GM12878 (cell line): ENCODE measurements at regions not wholly inside any gene's neighbourhood (a gene's known extent, or its start where the extent isn't known, plus 50 kb on each side); places are given as distances from the start of the nearest gene placed in this dataset.

Source experiments
- ATAC-seq: fragments of 200-7000 bp; cut with Tn5 transposase; 3 replicates; pipeline ENCODE4 v1.9.1; 2020; ENCODE audit warnings: mild to moderate bottlenecking, moderate library complexity
- BruUV-seq: library from RNA; stranded (reverse); fragments of 400-500 nt; replicated peaks from 2 replicates; lab custom pipeline; 2021; lab: Mats Ljungman, UMichigan
- CTCF ChIA-PET: fragments of 300-600 bp; sonication (Branson Sonifier 250); formaldehyde crosslinking; extraction: SDS; loops from one replicate; lab custom pipeline; 2021; ENCODE audit warnings: inconsistent platforms; lab: Yijun Ruan, JAX
- POLR2A ChIA-PET: fragments of 350-600 bp; formaldehyde crosslinking; extraction: SDS; loops from one replicate; lab custom pipeline; 2021; ENCODE audit warnings: inconsistent platforms; lab: Charles Lee
- RAD21 ChIA-PET: fragments of 300-600 bp; sonication (Branson Sonifier 250); formaldehyde crosslinking; loops from one replicate; lab custom pipeline; 2023; ENCODE audit warnings: antibody characterized with exemption; ENCODE audit not compliant: unreplicated experiment; lab: Charles Lee
- SMC1A ChIA-PET: fragments of 300-600 bp; sonication (Branson Sonifier 250); formaldehyde crosslinking; loops from one replicate; lab custom pipeline; 2023; ENCODE audit not compliant: unreplicated experiment, uncharacterized antibody; lab: Charles Lee
- DNase-seq: peaks from one replicate; pipeline ENCODE4 v3.0.0-alpha.2; 2011; ENCODE audit warnings: low read depth, low spot score
- FAIRE-seq: peaks from 3 replicates; lab custom pipeline; 2011; peaks lifted over from hg19 to GRCh38; lab: Jason Lieb, UNC
- H2AFZ ChIP-seq: 2 replicates; pipeline ENCODE4 v1.6.0; 2011; ENCODE audit warnings: low read depth, low read length, control low read depth; ENCODE audit not compliant: control insufficient read depth
- H3K27ac ChIP-seq: 2 replicates; pipeline ENCODE4 v1.5.1; 2011; ENCODE audit warnings: control low read depth; ENCODE audit not compliant: control insufficient read depth, insufficient read depth
- H3K27me3 ChIP-seq, 2 experiments: replicated peaks in 1 of 2; 2 replicates each; pipeline versions ENCODE4 v1.6.0 to v1.6.1; 2011; ENCODE audit warnings: low read length in 1 of 2; ENCODE audit not compliant: control insufficient read depth in 2 of 2, insufficient read depth in 2 of 2
- H3K36me3 ChIP-seq, 2 experiments: 2 replicates each; pipeline ENCODE4 v1.5.1; 2011; ENCODE audit warnings: low read length in 1 of 2; ENCODE audit not compliant: control insufficient read depth in 2 of 2, insufficient read depth in 2 of 2
- H3K4me1 ChIP-seq: 2 replicates; pipeline ENCODE4 v1.6.1; 2011; ENCODE audit warnings: mild to moderate bottlenecking, low read length, moderate library complexity, mixed read lengths; ENCODE audit not compliant: control insufficient read depth, insufficient read depth
- H3K4me2 ChIP-seq: 2 replicates; pipeline ENCODE4 v1.6.0; 2011; ENCODE audit warnings: control low read depth; ENCODE audit not compliant: control insufficient read depth, insufficient read depth
- H3K4me3 ChIP-seq: fragments of 200-600 bp; sonication (generic); 2 replicates; pipeline ENCODE4 v1.5.1; 2016
- H3K79me2 ChIP-seq: 2 replicates; pipeline ENCODE4 v1.6.0; 2011; ENCODE audit warnings: low read length; ENCODE audit not compliant: control insufficient read depth, insufficient read depth
- H3K9ac ChIP-seq: 2 replicates; pipeline ENCODE4 v1.8.0; 2011; ENCODE audit warnings: low read length, control low read depth, mixed read lengths; ENCODE audit not compliant: control insufficient read depth, insufficient read depth
- H3K9me3 ChIP-seq: replicated peaks from 3 replicates; pipeline ENCODE4 v1.5.1; 2011; ENCODE audit warnings: mild to moderate bottlenecking, low read length; ENCODE audit not compliant: control insufficient read depth, insufficient read depth
- H4K20me1 ChIP-seq: 2 replicates; pipeline ENCODE4 v1.6.0; 2011; ENCODE audit not compliant: control insufficient read depth, insufficient read depth
- BRCA1 ChIP-seq: IDR thresholded peaks from 2 replicates; pipeline ENCODE4 v1.6.1; 2011; ENCODE audit warnings: low read depth, low read length, improper control_type of control experiment
- CBFB ChIP-seq: IDR thresholded peaks from 2 replicates; pipeline ENCODE4 v1.6.1; 2016; ENCODE audit warnings: antibody characterized with exemption, low read depth
- POLR2AphosphoS2 ChIP-seq: IDR thresholded peaks from 2 replicates; pipeline ENCODE4 v1.6.1; 2011; ENCODE audit warnings: low read depth, mild to moderate bottlenecking, low read length, improper control_type of control experiment, moderate library complexity
- ZNF24 ChIP-seq: fragments of 450-650 bp; IDR thresholded peaks from 2 replicates; pipeline ENCODE4 v1.6.1; 2017; ENCODE audit warnings: antibody characterized with exemption, mild to moderate bottlenecking
- WGBS: methylation state at CpG from one replicate; pipeline ENCODE4 v1.1.6; 2016; ENCODE audit warnings: low lambda C conversion rate; ENCODE audit not compliant: insufficient replicate concordance, insufficient coverage; ENCODE audit errors: missing lambda C conversion rate; 5-methylcytosine and 5-hydroxymethylcytosine counted together
- in situ Hi-C: fragments of 300-500 bp; cut with MboI; formaldehyde crosslinking; loops from 9 replicates; pipeline ENCODE4 v1.14.3; 2018; ENCODE audit warnings: mixed read lengths
- intact Hi-C: fragments of 100-400 bp; cut with micrococcal nuclease; formaldehyde crosslinking; loops from one replicate; pipeline ENCODE4 v1.14.2; 2022; ENCODE audit not compliant: unreplicated experiment
- TF ChIP-seq, protein P1 (sequence below): IDR thresholded peaks from 2 replicates; pipeline ENCODE4 v1.6.1; 2012; ENCODE audit warnings: low read depth, low read length, improper control_type of control experiment
- TF ChIP-seq, protein P2 (sequence below): fragments of 450-650 bp; IDR thresholded peaks from 2 replicates; pipeline ENCODE4 v1.6.1; 2016; ENCODE audit warnings: mild to moderate bottlenecking, moderate library complexity, borderline replicate concordance

DNA sequence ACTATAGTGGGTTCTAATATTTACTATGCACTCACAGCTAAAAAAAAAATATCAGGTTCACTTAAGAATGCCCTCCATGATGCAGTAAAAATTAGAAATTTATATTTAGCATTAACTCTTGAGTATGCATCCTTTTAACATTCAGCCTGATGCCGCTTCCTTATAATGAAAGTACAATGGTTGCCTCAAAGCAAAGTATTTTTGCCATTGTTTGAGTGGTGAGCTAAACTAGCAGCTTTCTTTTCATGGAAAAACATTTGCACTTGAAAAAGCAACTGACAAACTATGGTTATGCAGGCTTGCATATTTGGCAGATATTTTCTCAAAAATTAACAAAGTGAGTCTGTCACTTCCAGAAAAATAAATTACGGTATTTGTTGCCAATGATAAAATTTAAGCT lies 188.6 kb downstream of the SLC6A15 start:
- ChIA-PET RAD21 (no interaction called here), POLR2A (no interaction called here), SMC1A (no interaction called here)
- Histone ChIP-seq H3K79me2 (no peaks in the 10 kb centered on the region), H3K27me3 (no peaks in the 10 kb centered on the region), H2AFZ (no peak overlapping the region), H3K9ac (no peak overlapping the region), H3K27ac (no peak overlapping the region), H3K4me3 (no peak overlapping the region), H3K36me3 (no peaks in the 10 kb centered on the region), H3K4me1 (no peaks in the 10 kb centered on the region)
- ATAC-seq = no peak
- DNase-seq = no peak
- intact Hi-C loops (no loop called here), in situ Hi-C loops (no loop called here)
- BruUV-seq = no TSS peak
- no peak for TF ChIP-seq CBFB
- TF ChIP-seq, protein P1, sequence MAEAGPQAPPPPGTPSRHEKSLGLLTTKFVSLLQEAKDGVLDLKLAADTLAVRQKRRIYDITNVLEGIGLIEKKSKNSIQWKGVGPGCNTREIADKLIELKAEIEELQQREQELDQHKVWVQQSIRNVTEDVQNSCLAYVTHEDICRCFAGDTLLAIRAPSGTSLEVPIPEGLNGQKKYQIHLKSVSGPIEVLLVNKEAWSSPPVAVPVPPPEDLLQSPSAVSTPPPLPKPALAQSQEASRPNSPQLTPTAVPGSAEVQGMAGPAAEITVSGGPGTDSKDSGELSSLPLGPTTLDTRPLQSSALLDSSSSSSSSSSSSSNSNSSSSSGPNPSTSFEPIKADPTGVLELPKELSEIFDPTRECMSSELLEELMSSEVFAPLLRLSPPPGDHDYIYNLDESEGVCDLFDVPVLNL = no peak
- TF ChIP-seq BRCA1 = no peak
- TF ChIP-seq, protein P2, sequence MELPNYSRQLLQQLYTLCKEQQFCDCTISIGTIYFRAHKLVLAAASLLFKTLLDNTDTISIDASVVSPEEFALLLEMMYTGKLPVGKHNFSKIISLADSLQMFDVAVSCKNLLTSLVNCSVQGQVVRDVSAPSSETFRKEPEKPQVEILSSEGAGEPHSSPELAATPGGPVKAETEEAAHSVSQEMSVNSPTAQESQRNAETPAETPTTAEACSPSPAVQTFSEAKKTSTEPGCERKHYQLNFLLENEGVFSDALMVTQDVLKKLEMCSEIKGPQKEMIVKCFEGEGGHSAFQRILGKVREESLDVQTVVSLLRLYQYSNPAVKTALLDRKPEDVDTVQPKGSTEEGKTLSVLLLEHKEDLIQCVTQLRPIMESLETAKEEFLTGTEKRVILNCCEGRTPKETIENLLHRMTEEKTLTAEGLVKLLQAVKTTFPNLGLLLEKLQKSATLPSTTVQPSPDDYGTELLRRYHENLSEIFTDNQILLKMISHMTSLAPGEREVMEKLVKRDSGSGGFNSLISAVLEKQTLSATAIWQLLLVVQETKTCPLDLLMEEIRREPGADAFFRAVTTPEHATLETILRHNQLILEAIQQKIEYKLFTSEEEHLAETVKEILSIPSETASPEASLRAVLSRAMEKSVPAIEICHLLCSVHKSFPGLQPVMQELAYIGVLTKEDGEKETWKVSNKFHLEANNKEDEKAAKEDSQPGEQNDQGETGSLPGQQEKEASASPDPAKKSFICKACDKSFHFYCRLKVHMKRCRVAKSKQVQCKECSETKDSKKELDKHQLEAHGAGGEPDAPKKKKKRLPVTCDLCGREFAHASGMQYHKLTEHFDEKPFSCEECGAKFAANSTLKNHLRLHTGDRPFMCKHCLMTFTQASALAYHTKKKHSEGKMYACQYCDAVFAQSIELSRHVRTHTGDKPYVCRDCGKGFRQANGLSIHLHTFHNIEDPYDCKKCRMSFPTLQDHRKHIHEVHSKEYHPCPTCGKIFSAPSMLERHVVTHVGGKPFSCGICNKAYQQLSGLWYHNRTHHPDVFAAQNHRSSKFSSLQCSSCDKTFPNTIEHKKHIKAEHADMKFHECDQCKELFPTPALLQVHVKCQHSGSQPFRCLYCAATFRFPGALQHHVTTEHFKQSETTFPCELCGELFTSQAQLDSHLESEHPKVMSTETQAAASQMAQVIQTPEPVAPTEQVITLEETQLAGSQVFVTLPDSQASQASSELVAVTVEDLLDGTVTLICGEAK = no peak
- no peak for TF ChIP-seq POLR2AphosphoS2
- no peak for TF ChIP-seq ZNF24
- TF ChIP-seq, all 136 proteins: peak for 0
- 11% methylated on average over 2 of the region's 2 CpGs for WGBS
- FAIRE-seq = no peak
- H3K4me2 ChIP-seq = no peak overlapping the region
- H3K9me3 ChIP-seq = no peaks in the 10 kb centered on the region
- CTCF ChIA-PET = no interaction called here
- H4K20me1 ChIP-seq = no peaks in the 10 kb centered on the region
